ENCODE measurements at regions not wholly inside any gene's neighbourhood (a gene's known extent, or its start where the extent isn't known, plus 50 kb on each side); places are given as distances from the start of the nearest gene placed in this dataset.

DNA sequence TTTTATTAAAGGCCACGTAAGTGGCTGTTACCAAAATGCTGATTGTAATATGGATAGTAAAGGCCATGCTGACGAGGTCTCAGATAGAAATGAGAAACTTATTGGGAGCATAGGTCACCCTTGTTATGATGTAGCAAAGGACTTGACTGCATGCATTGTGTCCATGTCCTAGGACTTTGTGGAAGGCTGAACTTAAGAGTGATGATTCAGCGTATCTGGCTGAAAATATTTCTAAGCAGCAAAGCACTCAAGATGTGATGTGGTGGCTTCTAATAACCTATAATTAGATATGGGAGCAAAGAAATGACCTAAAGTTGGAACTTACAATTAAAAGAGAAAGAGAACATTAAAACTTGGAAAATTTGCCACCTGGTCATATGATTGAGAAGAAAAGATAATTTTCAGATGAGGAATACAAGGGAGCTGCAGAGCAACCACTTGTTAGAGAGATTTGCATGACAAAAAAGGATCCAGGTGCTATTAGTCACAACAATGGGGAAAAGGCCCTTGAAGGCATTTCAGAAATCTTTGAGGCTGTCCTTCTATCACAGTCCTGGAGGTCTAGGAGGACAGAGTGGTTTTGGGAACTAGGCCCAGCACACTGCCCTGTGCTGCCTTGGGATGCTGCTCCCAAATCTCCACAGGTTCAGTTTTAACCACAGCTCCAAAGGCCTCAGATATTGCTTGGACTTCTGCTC lies 793.7 kb upstream of the LCORL start:
- no peak for DNase-seq

DNA sequence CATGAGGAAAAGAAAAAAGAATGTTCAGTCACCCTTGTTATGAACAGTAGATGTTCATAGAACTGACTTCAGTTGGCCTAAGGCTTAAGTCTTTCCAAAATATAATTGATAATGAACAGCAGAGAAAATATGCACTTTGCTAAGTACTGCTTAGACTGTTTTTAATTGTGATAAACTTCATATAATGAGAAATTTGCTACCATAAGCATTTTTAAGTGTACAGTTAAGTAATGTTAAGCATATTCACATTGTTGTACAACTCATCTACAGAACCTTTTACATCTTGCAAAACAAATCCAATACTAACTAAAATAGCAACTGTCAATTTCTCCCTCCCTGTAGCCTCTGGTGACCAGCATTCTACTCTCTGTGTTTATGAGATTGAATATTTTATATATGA lies 792.2 kb upstream of the LCORL start:
- DNase-seq: no peak

DNA sequence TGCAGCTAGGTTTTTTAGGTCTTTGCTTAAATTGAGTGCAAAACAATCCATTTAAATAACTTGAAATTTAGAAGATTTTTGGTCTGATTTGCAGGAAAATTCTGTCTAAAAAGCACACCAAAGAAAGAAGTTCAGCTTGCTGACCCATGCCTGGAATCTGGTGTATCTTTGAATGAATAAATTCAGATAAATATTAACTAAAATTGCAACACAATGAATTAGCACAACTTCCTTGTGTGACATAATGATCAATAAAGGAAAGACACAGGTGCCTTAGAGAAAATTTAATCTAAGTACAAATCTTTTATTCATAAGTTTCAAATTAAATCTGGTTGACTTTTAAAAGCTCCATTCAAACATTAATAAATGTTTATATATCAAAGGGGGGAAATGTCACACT lies 791.5 kb upstream of the LCORL start:
- no peak for DNase-seq

DNA sequence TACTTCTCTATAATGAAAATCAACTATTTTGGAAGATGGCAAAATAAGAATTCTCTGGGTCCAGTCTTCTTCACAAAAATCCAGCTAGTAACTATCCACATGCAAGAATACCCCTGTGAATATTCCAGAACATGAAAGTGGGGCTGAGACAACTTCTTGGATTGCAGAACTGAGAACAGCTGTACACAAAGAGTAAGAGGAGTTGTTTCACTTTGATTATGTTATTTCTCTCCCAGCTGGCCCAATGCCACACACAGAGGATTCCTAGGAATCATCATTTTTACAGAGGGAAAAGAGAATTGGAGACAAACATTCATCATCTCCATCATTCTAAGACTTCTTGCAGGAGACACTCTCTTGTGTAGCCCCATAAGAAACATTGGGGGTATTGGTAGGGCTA lies 782.2 kb upstream of the LCORL start:
- no peak for DNase-seq

DNA sequence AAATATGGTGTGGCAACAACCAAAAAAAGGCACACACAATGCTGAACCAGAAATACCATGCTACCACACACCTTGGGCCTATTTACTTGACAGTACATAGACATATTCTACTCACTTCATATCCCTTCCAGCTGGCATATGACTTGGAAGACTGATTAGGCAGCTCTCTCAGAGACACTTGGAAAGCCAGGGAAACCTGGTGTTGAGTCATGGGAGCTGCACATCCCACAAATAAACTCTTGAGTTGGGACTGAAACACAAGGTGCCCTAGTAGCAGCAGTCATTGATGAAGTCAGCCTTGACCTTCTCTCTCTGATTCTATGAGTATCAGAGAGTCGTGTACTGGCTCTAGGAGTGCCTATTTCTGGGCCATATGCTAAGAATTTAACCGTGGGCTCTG lies 776.6 kb upstream of the LCORL start:
- DNase-seq: no peak

DNA sequence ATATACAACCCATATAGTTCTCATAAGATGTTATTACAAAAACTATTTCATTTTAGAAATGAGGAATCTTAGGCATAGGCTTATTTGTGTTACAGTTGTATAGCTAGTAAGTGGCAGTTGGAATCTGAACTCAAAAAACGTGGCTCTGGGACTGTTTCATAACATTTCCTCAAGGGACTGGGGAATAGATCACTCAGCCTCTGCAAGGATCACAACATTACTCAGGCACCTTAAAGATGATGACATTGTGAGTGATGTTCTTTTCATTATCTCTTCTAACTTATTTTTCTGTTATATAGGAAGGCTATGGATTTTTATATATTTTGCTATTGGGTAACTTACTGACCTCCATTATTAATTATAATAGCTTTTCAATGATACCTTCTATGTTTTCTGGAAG lies 774.2 kb upstream of the LCORL start:
- no peak for DNase-seq

DNA sequence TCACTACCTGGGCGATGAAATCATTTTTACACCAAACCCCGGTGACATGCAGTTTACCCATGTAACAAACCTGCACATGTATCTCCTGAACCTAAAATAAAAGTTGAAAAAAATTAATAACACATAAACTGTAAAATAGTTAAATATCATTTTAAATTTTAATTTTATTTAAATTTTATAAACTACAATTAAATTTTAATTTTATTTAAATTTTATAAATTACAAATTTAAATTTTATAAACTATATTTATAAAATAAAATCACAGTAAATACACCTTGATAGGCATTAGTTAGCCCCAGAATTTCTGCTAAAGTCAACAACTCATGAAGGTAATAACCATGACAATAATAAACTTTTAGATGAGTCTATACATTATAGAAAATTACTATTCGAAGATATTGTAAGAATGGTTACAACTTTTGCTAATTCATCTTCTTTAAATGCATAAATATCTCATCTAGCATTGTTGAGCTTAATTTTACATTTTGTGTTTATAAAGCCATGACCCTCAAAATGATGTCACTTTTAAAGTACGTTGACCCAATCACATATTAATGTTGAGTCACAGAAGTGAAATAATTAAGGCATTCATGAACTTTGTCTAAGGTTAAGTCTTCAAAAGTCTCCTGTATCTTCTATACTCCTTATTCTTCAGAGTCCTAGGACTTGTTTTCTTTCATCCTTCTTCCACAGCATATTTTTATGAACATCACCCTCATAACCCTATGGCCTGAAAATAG lies 755.8 kb upstream of the LCORL start:
- no peak for DNase-seq

DNA sequence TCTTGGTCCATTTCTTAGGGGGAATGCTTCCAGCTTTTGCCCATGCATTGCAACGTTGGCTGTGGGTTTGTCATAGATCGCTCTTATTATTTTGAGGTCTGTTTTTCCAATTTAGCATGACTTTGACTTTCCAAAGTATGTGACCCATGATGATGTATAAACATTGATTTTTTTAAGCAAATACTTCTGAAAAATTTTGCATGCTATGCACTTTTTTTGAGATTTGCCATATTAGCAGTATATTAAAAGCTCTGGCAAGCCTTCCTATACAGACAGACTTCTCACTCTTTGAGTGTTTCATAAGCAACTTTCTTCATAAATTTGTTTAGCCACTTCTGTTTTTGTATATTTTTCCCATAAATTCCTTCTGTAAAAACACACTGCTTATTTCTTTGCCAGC lies 746.4 kb upstream of the LCORL start:
- no peak for DNase-seq

DNA sequence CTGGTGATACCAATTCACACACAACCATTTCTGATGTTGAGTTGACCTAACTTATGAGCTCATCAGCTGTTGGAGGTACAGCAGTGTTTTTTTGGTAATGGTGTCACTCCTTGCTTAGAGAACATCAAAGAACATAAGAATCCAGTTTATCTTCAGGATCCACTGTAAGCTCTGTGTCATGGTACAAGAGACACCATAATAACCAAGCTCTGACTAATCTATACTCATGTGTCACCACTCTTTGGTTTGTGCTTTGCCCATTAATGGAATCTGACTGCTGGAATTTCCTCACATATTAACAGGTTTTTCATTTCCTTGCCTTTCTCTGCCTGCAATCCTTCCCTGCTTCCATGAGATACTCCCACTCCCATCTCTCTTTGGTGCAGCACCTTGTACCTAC lies 735.1 kb upstream of the LCORL start:
- no peak for DNase-seq

DNA sequence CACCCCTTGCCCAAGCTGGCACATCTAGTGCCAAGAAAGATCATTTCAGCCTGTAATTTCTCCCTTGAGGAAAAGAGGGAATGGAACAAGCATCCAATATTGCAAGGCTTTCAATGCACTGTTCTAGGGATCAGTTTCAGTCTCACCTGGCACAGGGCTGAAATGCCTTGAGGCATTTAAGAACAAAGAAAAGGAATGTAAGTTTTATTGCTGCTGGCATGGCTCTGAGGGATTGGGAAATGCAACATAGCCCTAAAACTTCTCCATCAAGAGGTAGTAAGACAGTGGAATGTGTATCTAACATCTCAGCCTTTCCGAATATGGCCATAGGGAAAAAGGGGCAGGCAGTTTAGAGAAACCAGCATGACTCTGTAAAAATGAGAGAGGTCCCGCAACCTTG lies 732.6 kb upstream of the LCORL start:
- no peak for DNase-seq

DNA sequence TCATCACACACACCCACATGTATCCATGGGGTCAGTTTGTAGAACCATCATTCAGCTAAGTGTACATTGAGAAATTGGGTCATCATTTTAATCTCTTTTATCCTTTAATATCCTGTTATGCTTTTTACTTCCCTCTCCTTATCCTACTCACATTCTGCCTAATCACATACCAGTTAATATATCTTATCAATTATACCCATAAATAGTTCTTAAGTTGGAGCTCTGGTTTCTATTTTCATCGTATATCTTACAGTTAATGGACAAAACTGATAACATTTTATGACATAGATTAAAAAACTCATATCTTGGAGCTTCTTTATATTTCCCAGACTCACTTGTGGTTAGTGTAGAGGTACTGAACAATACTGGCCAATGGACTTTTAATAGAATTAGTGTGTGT lies 729.5 kb upstream of the LCORL start:
- no peak for DNase-seq

DNA sequence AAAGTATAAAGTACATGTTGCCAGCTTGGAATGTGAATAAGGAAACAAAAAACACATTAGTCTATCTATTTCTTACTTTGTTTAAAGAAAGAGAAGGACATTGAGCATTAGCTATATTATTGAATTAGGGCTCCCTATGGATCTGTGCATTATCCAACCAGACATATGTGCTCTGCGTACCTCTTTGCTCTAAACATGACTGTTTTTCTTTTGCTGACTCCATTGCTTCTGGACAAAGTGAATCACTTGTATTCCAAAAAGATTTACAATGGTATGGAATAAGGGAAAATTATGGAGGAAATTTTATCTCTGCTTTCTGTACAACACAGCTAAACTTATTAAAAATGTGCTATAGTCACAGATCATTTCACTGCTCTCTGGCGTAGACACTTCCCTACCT lies 727.8 kb upstream of the LCORL start:
- no peak for DNase-seq

DNA sequence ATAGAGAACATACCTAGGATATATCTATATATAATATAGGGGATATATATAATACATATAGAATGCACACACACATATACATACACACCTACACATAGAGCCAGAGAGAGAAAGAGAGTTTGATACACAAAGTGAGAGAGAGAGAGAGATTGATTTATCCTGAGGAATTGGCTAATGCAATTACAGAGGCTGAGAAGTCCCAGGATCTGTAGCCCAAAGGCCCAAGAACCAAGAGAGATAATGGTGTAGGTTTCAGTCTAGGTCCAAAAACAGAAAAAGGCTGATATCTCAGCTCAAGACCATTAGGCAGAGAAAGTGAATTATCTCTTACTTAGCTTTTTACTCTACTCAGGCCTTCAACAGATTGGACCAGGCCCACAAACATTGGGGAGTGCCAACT lies 715.0 kb upstream of the LCORL start:
- DNase-seq: no peak

DNA sequence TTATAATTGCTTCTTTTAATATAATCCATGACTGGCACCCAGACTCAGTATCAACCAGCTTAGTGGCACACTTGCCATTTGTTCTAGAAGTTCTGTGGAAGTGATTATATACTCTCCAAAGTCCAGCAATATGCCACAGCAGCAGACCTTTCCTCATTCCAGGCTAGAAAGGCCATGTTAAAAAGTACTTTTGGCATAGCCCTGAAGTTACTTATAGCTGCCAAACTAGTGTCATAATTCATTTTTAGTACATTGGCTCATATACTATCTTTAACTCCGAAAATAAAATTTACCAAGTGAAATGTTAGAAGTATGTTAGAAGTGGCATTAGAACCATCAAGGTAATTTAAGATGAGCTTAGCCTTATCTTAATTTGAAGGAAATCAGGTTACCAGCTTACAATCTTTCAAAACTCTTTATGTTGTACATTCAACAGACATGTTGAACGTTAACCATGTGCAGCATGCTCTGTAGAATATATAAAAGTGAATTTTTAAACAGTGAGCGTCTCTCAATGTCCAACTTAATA lies 714.2 kb upstream of the LCORL start:
- DNase-seq: no peak

DNA sequence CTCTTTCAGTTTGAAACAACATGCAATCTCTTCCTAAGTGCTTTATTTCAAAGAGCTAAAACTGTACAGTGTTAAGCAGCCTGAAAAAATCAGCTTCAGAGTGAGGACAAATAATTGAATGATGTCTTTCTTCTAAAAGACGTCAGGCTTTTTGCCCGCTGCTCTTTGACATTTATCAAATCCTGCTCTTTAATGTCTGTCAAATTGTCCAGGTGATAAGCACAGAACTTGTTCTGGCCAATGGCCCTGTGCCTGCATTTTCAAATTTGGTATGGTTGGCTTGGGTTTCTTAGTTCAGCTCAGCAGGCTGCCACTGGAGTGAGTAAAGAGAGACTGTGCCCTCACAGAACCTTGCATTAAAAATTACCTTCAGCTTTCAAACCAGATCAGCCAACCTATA lies 712.9 kb upstream of the LCORL start:
- DNase-seq: no peak

DNA sequence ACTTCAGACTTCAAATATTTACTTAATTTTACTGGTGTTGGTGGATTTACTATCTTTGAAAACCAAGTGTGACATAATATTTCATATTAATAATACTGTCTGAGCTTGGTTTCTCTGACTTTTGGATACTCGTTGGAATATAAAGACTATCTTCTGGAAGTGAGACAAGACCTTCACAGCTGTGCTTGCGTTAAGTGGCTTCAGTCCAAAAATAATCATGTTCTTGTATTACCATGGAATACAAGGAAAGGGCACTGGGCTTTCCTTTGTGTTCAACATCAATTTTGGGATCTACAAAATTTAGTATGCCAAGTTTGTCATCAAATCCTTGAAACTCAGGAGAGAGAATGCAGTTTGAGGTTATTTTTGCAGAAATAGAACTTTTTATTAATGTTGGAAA lies 712.4 kb upstream of the LCORL start:
- DNase-seq: no peak

DNA sequence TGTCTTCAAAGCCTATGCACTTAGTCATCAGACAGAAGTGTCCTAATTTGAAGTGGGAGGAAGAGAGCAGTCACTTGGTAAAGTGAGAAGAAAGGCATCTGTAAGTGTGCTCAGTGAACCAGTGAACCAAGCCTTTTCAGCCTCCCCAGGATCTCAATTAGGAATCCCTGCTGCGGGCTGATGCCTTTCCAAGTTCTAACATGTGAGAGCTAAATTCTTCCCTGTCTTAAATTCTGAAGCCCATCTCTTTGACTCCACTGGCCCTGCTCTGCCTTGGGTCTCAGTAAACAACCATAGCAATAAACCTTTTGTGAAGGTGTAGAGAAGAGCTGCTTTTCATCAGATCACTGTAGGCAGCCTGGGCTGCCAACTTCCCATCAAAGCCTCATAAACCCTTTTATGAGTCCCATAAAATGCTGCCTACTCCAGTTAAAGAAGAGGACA lies 701.2 kb upstream of the LCORL start:
- DNase-seq: no peak

DNA sequence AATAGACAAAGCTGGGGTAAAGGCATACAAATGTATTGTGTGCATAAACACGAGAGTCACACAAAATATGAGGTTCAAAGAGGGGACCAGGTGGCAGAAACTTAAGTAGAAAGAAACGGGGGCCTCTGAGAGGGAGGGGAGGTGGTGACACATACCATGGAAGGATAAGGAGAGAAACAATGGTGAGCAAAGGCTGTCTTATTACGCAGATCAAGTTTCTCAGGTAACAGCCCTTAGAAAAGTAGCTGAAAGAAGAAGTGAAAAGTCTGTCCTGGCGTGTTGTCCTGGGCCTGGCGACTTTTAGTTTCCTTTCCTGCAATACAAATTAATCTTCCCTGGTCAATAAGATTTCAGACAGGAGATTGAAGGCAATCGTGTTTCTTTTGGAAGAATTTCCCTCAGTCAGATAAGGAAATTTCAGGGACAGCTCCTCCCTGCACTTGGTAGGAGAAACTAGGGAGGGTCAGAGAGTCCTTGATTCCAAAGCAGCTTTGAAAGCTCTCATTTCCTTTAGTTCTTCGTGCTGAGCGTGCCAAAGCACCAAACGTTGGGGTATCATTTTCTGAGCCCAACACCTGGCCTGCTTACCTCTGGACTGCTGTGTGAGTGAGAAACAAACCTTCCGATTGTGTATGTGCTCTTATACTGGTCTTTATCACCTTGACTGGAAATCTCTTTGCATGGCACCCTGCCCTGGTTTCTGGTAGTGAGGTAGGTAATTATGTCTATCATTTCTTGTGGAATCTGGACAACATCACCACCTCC lies 676.7 kb upstream of the LCORL start:
- no peak for DNase-seq

DNA sequence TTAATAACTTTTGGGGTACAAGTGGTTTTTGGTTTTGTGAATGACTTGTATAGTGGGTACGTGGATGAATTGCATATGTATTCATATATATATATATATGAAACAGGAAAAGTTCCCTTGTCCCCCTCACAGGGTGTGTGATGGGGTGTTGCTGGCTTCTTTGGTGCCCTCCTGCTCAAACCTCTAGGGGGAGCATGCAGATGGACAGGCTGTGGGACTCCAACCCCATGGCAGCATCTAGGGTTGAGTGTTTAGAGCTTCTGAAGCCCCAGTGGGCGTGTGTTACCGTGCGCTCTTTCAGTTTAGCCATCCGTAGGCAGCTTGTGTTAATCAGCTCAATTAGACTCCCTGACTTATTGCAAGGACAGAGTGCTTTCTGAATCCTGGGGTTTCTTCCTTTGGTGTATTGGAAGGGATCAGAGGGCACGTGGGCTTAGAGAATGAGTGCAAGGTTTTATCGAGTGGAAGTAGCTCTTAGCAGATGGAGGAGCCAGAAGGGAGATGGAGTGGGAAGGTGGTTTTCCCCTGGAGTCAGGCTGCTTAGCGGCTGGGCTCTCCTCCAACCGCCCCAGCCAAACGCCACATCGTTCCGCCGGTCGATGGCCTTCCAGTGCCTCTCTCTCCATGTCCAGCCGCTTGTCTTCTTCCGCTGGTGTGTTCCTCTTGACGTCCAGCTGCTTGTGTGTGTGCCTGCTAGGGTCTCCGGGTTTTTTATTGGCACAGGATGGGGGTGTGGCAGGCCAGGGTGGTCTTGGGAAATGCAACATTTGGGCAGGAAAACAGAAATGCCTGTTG lies 674.4 kb upstream of the LCORL start:
- peak in 1 of 2 experiments; percentile 2 for DNase-seq

DNA sequence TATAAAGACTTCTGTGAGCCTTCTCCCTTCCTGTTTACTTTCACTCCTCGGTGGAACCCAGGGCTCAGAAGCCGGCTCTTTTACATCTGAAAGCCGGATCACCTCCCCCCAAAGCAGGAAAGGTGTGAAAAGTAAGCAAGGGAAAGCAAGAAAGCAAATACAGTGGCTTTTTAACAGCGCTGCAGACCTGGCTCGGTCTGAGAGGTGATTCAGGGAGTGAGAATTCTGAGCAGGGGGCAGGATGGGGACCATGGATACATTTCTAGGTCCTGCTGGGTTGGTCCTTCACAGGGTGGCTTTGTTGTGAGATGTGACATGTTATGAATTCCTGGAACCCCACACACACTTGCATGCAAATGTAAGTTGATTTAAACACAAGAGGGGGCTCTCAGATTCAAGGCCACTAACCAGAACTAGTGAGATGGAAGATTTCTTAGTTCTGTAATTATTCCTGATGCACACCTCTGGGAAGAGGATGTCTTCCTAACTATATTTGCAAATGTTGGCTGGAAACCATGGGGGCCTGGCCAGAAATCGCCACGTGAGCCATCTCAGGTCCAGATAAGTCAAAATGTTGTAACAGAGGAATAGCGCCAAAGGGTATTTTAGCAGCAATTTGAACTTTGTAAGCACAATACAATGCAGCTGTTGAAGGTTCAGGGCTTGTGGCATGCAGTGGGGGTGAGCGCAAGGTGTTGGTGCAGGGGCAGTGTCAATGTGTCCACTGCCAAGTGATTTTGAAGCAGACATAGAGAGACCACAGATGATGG lies 670.1 kb upstream of the LCORL start:
- no peak for DNase-seq

DNA sequence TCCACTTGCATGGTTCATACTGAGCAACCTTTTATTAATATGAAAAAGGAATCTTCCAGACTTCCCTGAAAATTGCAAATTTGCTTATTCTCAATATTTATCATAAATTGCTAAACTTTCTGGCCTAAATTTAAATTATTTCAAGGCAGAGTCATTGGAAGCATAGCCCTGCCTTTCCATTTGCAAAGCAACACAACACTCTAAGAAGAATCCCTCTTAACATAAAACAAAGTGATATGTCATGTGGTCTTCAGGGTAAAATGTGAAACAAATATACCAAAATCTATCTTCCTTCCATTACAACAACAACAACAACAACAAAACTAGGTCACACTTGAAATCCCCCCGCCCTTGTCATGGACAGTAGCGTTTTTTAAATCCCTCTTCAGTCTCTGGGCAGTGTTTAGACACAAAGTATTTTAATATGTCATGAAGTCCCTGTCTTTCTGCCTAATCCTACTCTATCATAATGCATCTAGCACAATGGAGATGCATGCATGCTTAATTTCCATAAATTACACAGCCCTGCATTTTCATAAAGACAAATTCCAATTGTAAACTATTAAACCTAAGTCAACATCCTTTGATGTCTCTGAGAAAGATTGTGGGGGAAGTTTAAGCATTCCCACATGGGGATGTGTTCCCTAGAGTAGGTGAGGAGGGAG lies 668.9 kb upstream of the LCORL start:
- no peak for DNase-seq
